ENCODE measurements at regions not wholly inside any gene's neighbourhood (a gene's known extent, or its start where the extent isn't known, plus 50 kb on each side); places are given as distances from the start of the nearest gene placed in this dataset.

- TF ChIP-seq CTCF (IDR thresholded peaks at IDR 0.05; ENCODE audit: low read depth, low read length, missing input control) (no peak), EGR1 (IDR thresholded peaks at IDR 0.05; ENCODE audit: low read depth in 2 of 2) (no peak), MAX (IDR thresholded peaks at IDR 0.05) (no peak), GABPA (IDR thresholded peaks at IDR 0.05 in 1 of 2, conservative IDR thresholded peaks at IDR 0.05 in 1 of 2) (no peak), SP1 (IDR thresholded peaks at IDR 0.05) (no peak), JUND (IDR thresholded peaks at IDR 0.05) (no peak), FOXA1 (IDR thresholded peaks at IDR 0.05) (no peak)
- TF ChIP-seq, protein P1, sequence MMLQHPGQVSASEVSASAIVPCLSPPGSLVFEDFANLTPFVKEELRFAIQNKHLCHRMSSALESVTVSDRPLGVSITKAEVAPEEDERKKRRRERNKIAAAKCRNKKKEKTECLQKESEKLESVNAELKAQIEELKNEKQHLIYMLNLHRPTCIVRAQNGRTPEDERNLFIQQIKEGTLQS (IDR thresholded peaks at IDR 0.05): no peak
- TF ChIP-seq, protein P2, sequence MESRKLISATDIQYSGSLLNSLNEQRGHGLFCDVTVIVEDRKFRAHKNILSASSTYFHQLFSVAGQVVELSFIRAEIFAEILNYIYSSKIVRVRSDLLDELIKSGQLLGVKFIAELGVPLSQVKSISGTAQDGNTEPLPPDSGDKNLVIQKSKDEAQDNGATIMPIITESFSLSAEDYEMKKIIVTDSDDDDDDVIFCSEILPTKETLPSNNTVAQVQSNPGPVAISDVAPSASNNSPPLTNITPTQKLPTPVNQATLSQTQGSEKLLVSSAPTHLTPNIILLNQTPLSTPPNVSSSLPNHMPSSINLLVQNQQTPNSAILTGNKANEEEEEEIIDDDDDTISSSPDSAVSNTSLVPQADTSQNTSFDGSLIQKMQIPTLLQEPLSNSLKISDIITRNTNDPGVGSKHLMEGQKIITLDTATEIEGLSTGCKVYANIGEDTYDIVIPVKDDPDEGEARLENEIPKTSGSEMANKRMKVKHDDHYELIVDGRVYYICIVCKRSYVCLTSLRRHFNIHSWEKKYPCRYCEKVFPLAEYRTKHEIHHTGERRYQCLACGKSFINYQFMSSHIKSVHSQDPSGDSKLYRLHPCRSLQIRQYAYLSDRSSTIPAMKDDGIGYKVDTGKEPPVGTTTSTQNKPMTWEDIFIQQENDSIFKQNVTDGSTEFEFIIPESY (IDR thresholded peaks at IDR 0.05): no peak
Observed at GRCh38 chr6:144634371-144634770, 349.2 kb downstream of the UTRN start.

All from liver (tissue), 3 donors.